OCI-LY7 (cell line): ENCODE measurements at regions not wholly inside any gene's neighbourhood (a gene's known extent, or its start where the extent isn't known, plus 50 kb on each side); places are given as distances from the start of the nearest gene placed in this dataset.

Source experiments
- BruUV-seq: library from RNA; stranded (reverse); fragments of 400-500 nt; replicated peaks from 2 replicates; lab custom pipeline; 2021; lab: Mats Ljungman, UMichigan
- CTCF ChIA-PET: fragments of 300-600 bp; sonication (Branson Sonifier 250); formaldehyde crosslinking; loops from one replicate; lab custom pipeline; 2022; ENCODE audit warnings: antibody characterized with exemption; ENCODE audit not compliant: unreplicated experiment; lab: Charles Lee
- POLR2A ChIA-PET: fragments of 300-600 bp; sonication (Branson Sonifier 250); formaldehyde crosslinking; loops from one replicate; lab custom pipeline; 2022; ENCODE audit warnings: antibody characterized with exemption; lab: Charles Lee
- DNase-seq: peaks from one replicate; pipeline ENCODE4 v3.0.0-alpha.2; 2015; ENCODE audit warnings: low spot score
- H2AFZ ChIP-seq: fragments of 200-600 bp; sonication (generic), shearing (Covaris generic); 2 replicates; pipeline ENCODE4 v1.6.1; 2014; ENCODE audit warnings: mild to moderate bottlenecking, antibody characterized with exemption, low read length, moderate library complexity
- H3K27ac ChIP-seq: fragments of 200-600 bp; sonication (generic); 2 replicates; pipeline ENCODE4 v1.5.1; 2014; ENCODE audit warnings: mixed run types, low read depth, mild to moderate bottlenecking, moderate library complexity, low read length, inconsistent platforms; ENCODE audit not compliant: poor library complexity, severe bottlenecking
- H3K36me3 ChIP-seq: fragments of 200-600 bp; sonication (generic); 2 replicates; pipeline ENCODE4 v1.6.1; 2014; ENCODE audit warnings: mild to moderate bottlenecking, antibody characterized with exemption, low read length, moderate library complexity, mixed read lengths; ENCODE audit not compliant: insufficient read depth
- H3K4me1 ChIP-seq: fragments of 200-600 bp; sonication (generic); 2 replicates; pipeline ENCODE4 v1.5.1; 2014; ENCODE audit warnings: mild to moderate bottlenecking, low read length; ENCODE audit not compliant: insufficient read depth, poor library complexity, severe bottlenecking
- H3K4me2 ChIP-seq: fragments of 200-600 bp; sonication (generic); 2 replicates; pipeline ENCODE4 v1.6.1; 2014; ENCODE audit warnings: mild to moderate bottlenecking, low read length
- H3K4me3 ChIP-seq: fragments of 200-600 bp; sonication (generic); 2 replicates; pipeline ENCODE4 v1.5.1; 2014; ENCODE audit warnings: mild to moderate bottlenecking, low read depth, low read length; ENCODE audit not compliant: poor library complexity, severe bottlenecking
- H3K79me2 ChIP-seq: fragments of 200-600 bp; sonication (generic); 2 replicates; pipeline ENCODE4 v1.6.1; 2016; ENCODE audit warnings: low read depth, mild to moderate bottlenecking, low read length, moderate library complexity, mixed read lengths; ENCODE audit not compliant: insufficient read depth
- H3K9me2 ChIP-seq: fragments of 200-600 bp; sonication (generic); 2 replicates; pipeline ENCODE4 v1.6.1; 2016; ENCODE audit warnings: mild to moderate bottlenecking, low read length, mixed read lengths; ENCODE audit not compliant: insufficient read depth
- H3K9me3 ChIP-seq: fragments of 200-600 bp; sonication (generic); 2 replicates; pipeline ENCODE4 v1.6.1; 2014; ENCODE audit warnings: mild to moderate bottlenecking, mixed run types, low read length, mixed read lengths
- H4K20me1 ChIP-seq: fragments of 200-600 bp; sonication (generic); 2 replicates; pipeline ENCODE4 v1.6.1; 2014; ENCODE audit warnings: mild to moderate bottlenecking, antibody characterized with exemption, low read length, moderate library complexity, mixed read lengths; ENCODE audit not compliant: insufficient read depth
- EZH2phosphoT487 ChIP-seq: fragments of 200-600 bp; sonication (generic); IDR thresholded peaks from 2 replicates; pipeline ENCODE4 v1.6.1; 2018; ENCODE audit warnings: low read depth, borderline replicate concordance, mild to moderate bottlenecking, mixed run types, antibody characterized with exemption, low read length, moderate library complexity, mixed read lengths
- intact Hi-C: fragments of 100-400 bp; cut with micrococcal nuclease; formaldehyde crosslinking; loops from one replicate; pipeline ENCODE4 v1.10.0; 2022; ENCODE audit not compliant: unreplicated experiment
- TF ChIP-seq, protein P1 (sequence below): fragments of 200-600 bp; sonication (generic); conservative IDR thresholded peaks from 2 replicates; pipeline ENCODE4 v1.5.1; 2014; ENCODE audit warnings: mild to moderate bottlenecking, antibody characterized with exemption, low read length, moderate library complexity, mixed read lengths

DNA sequence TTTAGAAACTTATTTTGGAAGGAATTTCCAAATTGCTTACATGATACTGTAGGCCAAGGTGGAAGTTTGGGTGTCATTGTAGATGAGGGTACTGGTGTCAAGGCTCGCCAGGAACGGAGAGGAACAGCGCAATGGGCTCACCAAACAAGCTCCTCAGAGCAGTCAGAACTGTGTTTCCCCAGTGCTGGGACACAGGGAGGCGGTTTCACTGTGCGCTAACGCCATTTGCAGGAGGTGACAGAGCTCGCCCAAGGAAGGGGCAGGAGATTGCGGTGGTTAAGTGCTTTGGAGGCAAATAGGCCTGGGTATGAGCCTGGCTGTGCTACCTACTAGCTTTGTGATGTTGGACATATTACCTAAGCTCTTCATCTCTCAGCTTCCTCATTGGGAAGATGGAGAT is 57.3 kb downstream of the HHEX start:
- intact Hi-C loops = no loop called here
- no peaks in the 10 kb centered on the region for H3K36me3 ChIP-seq
- no peak overlapping the region for H3K4me2 ChIP-seq
- TF ChIP-seq EZH2phosphoT487 = no peak
- TF ChIP-seq, protein P1, sequence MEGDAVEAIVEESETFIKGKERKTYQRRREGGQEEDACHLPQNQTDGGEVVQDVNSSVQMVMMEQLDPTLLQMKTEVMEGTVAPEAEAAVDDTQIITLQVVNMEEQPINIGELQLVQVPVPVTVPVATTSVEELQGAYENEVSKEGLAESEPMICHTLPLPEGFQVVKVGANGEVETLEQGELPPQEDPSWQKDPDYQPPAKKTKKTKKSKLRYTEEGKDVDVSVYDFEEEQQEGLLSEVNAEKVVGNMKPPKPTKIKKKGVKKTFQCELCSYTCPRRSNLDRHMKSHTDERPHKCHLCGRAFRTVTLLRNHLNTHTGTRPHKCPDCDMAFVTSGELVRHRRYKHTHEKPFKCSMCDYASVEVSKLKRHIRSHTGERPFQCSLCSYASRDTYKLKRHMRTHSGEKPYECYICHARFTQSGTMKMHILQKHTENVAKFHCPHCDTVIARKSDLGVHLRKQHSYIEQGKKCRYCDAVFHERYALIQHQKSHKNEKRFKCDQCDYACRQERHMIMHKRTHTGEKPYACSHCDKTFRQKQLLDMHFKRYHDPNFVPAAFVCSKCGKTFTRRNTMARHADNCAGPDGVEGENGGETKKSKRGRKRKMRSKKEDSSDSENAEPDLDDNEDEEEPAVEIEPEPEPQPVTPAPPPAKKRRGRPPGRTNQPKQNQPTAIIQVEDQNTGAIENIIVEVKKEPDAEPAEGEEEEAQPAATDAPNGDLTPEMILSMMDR = no peak
- peaks cover 28% of the 10 kb centered on the region for H3K4me1 ChIP-seq
- H3K4me3 ChIP-seq = no peak overlapping the region
- no peak for DNase-seq
- CTCF ChIA-PET = interaction anchor here (1.0 to 1.1 kb wide), 2 partner anchors 9 to 10 kb away, joined by 3 to 4 read pairs; no protein-coding TSS in a partner anchor
- no TSS peak for BruUV-seq
- no peaks in the 10 kb centered on the region for H4K20me1 ChIP-seq
- no peak overlapping the region for H2AFZ ChIP-seq
- H3K9me3 ChIP-seq = no peaks in the 10 kb centered on the region
- no peak overlapping the region for H3K27ac ChIP-seq
- no peaks in the 10 kb centered on the region for H3K79me2 ChIP-seq
- POLR2A ChIA-PET = interaction anchor here (1.1 to 1.6 kb wide), 2 partner anchors 9 to 14 kb away, joined by 6 to 11 read pairs; no protein-coding TSS in a partner anchor
- H3K9me2 ChIP-seq = no peaks in the 10 kb centered on the region

DNA sequence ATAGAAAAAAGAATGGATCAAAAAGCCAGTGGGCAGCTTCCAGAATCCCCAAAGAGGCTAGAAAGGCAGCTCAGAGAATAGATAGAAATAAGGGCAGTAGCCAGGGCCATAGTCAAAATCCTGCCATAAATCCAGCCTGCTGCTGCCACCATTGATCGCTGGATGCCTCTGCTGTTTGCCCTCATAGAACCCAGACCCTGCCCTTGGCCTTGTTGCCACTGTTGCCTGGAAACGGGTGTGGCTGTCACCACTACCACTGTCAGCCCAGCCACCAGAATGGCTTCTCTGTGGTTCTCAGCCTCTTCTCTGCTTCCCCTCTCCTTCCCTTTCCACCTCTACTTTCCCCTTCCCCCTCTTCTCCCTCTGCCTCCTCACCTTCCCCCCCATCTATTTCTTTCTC is 57.8 kb downstream of the HHEX start:
- no peak overlapping the region for H3K4me3 ChIP-seq
- no peaks in the 10 kb centered on the region for H3K36me3 ChIP-seq
- H3K4me1 ChIP-seq = peaks cover 23% of the 10 kb centered on the region
- no peaks in the 10 kb centered on the region for H3K9me2 ChIP-seq
- no TSS peak for BruUV-seq
- no peak for DNase-seq
- intact Hi-C loops = no loop called here
- ChIA-PET CTCF (interaction anchor here (1.0 kb wide), 1 partner anchor 10 kb away, joined by 4 read pairs; no protein-coding TSS in a partner anchor), POLR2A (interaction anchor here (0.6 to 1.6 kb wide), 4 partner anchors 9 to 845 kb away, joined by 3 to 11 read pairs (median 4); no protein-coding TSS in a partner anchor)
- no peaks in the 10 kb centered on the region for H4K20me1 ChIP-seq
- no peak overlapping the region for H3K27ac ChIP-seq
- no peak overlapping the region for H2AFZ ChIP-seq
- no peaks in the 10 kb centered on the region for H3K79me2 ChIP-seq
- H3K9me3 ChIP-seq = no peaks in the 10 kb centered on the region
- no peak for TF ChIP-seq EZH2phosphoT487
- TF ChIP-seq, protein P1 = no peak
- no peak overlapping the region for H3K4me2 ChIP-seq

DNA sequence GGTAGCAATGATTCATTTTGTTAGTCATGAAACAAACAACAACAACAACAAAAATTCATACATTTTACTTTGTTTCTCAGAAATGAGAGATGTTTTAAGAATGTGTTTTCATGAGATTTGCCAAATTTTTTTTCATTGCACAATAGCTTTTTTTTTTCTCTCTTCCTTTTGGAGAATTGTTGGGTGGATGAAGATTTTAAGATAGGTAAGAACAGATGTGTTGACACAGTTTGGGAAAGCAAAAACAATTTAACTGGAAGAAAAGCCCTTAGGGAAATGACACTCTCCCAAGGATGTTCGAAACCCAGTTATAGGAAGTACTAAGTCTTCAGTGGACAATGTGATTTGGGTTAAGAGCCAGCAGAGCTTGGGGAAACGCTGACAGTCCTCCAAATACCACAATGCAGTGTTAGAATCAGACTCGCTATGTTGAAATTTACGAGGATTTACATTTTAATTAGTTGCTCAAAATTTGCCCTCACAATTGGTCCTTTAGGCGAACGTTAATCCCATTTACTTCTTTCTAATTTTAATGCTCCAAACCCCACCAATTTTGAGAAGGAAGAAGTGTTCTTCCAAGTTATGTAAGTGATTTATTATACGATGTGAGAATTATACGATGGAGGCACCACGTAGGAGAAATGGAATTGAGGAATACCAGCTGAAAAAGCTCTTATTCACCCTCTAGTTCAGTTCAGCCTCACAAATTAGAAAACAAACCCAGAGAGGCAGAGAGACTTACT is 61.2 kb downstream of the HHEX start:
- no peaks in the 10 kb centered on the region for H3K9me3 ChIP-seq
- H3K4me1 ChIP-seq = peaks cover 24% of the 10 kb centered on the region
- no peaks in the 10 kb centered on the region for H3K36me3 ChIP-seq
- ChIA-PET CTCF (no interaction called here), POLR2A (interaction anchor here (0.6 to 0.8 kb wide), 2 partner anchors 63 to 217 kb away, joined by 3 read pairs; no protein-coding TSS in a partner anchor)
- H2AFZ ChIP-seq = no peak overlapping the region
- H3K4me2 ChIP-seq = no peak overlapping the region
- intact Hi-C loops = no loop called here
- TF ChIP-seq, protein P1 = no peak
- no peak for TF ChIP-seq EZH2phosphoT487
- DNase-seq = no peak
- no peak overlapping the region for H3K27ac ChIP-seq
- no TSS peak for BruUV-seq
- no peaks in the 10 kb centered on the region for H3K79me2 ChIP-seq
- H3K9me2 ChIP-seq = no peaks in the 10 kb centered on the region
- H4K20me1 ChIP-seq = no peaks in the 10 kb centered on the region
- no peak overlapping the region for H3K4me3 ChIP-seq
